ENCODE measurements at regions not wholly inside any gene's neighbourhood (a gene's known extent, or its start where the extent isn't known, plus 50 kb on each side); places are given as distances from the start of the nearest gene placed in this dataset.
"Not testable (repeated sequence)": the region's sequence is repeated elsewhere in the genome, so short reads cannot be mapped to it uniquely, and the experiment has no call there.

- no peak for DNase-seq (ENCODE audit: low spot score)
Measured at GRCh38 chr14:28340816-28341215, 425.8 kb upstream of the FOXG1 start.

GRCh38 chr14:28344381-28344780, 422.2 kb upstream of the FOXG1 start:
- no peak for DNase-seq (ENCODE audit: low spot score)

- no peak for DNase-seq (ENCODE audit: low spot score)
Measured at GRCh38 chr14:28348797-28349196, 417.8 kb upstream of the FOXG1 start.

- no peak for DNase-seq (ENCODE audit: low spot score)
Measured at GRCh38 chr14:28356819-28357218, 409.8 kb upstream of the FOXG1 start.

GRCh38 chr14:28361486-28361885, 405.1 kb upstream of the FOXG1 start:
- no peak for DNase-seq (ENCODE audit: low spot score)

- no peak for DNase-seq (ENCODE audit: low spot score)
Measured at GRCh38 chr14:28365510-28365909, 401.1 kb upstream of the FOXG1 start.

- DNase-seq (ENCODE audit: low spot score): no peak
Measured at GRCh38 chr14:28373721-28374120, 392.9 kb upstream of the FOXG1 start.

GRCh38 chr14:28375295-28375694, 391.3 kb upstream of the FOXG1 start:
- DNase-seq (ENCODE audit: low spot score): no peak

- no peak for DNase-seq (ENCODE audit: low spot score)
Measured at GRCh38 chr14:28381656-28382055, 384.9 kb upstream of the FOXG1 start.

- peak; percentile 88 for DNase-seq (ENCODE audit: low spot score)
Measured at GRCh38 chr14:28382444-28383190, 384.0 kb upstream of the FOXG1 start.

- DNase-seq (ENCODE audit: low spot score): no peak
Measured at GRCh38 chr14:28398506-28398905, 368.1 kb upstream of the FOXG1 start.

GRCh38 chr14:28401705-28402104, 364.9 kb upstream of the FOXG1 start:
- DNase-seq (ENCODE audit: low spot score): not testable (repeated sequence)

- no peak for DNase-seq (ENCODE audit: low spot score)
Measured at GRCh38 chr14:28406196-28406595, 360.4 kb upstream of the FOXG1 start.

GRCh38 chr14:28407031-28407825, 359.4 kb upstream of the FOXG1 start:
- no peak for DNase-seq (ENCODE audit: low spot score)

GRCh38 chr14:28407996-28408395, 358.6 kb upstream of the FOXG1 start:
- no peak for DNase-seq (ENCODE audit: low spot score)

- DNase-seq (ENCODE audit: low spot score): no peak
Measured at GRCh38 chr14:28412077-28412476, 354.5 kb upstream of the FOXG1 start.

GRCh38 chr14:28426960-28427359, 339.6 kb upstream of the FOXG1 start:
- DNase-seq (ENCODE audit: low spot score): no peak

GRCh38 chr14:28436821-28437220, 329.8 kb upstream of the FOXG1 start:
- DNase-seq (ENCODE audit: low spot score): no peak

GRCh38 chr14:28461389-28461788, 305.2 kb upstream of the FOXG1 start:
- no peak for DNase-seq (ENCODE audit: low spot score)

GRCh38 chr14:28467611-28468010, 299.0 kb upstream of the FOXG1 start:
- DNase-seq (ENCODE audit: low spot score): no peak

GRCh38 chr14:28468191-28469151, 298.1 kb upstream of the FOXG1 start:
- DNase-seq (ENCODE audit: low spot score): no peak

Data from SW480 (cell line).